Right lobe of liver (tissue), 6 donors: ENCODE measurements at regions not wholly inside any gene's neighbourhood (a gene's known extent, or its start where the extent isn't known, plus 50 kb on each side); places are given as distances from the start of the nearest gene placed in this dataset.
A peak's percentile ranks its signal among the peaks of the same experiment; 100 is the strongest.

ENCODE experiments used
- ATAC-seq, 4 donors: fragments of 200-7000 bp; cut with Tn5 transposase; one replicate each; pipeline ENCODE4 v1.9.1; 2020; ENCODE audit warnings: mild to moderate bottlenecking in 4 of 4, moderate library complexity in 4 of 4
- DNase-seq, 3 donors: peaks; one replicate each; pipeline ENCODE4 v3.0.0-alpha.2; 2020
- H3K27ac ChIP-seq, 3 donors: fragments of 200-600 bp; one replicate each; pipeline ENCODE4 v1.8.0; 2022
- H3K27me3 ChIP-seq, 2 donors: fragments of 200-600 bp; one replicate each; pipeline ENCODE4 v1.8.0; 2022
- H3K36me3 ChIP-seq, 4 donors: fragments of 200-600 bp; sonication (generic) in 1 of 4; one replicate each; pipeline versions ENCODE4 v1.5.1 to v1.8.0; 2017 to 2022; ENCODE audit warnings: control low read depth in 1 of 4
- H3K4me1 ChIP-seq, 4 donors: fragments of 200-600 bp; sonication (generic) in 1 of 4; one replicate each; pipeline versions ENCODE4 v1.5.1 to v1.8.0; 2017 to 2022; ENCODE audit warnings: control low read depth in 1 of 4
- H3K4me3 ChIP-seq, 3 donors: fragments of 200-600 bp; one replicate each; pipeline ENCODE4 v1.8.0; 2022
- H3K9me3 ChIP-seq, 4 donors: fragments of 200-600 bp; sonication (generic) in 1 of 4; one replicate each; pipeline versions ENCODE4 v1.5.1 to v1.8.0; 2017 to 2022; ENCODE audit warnings: control low read depth in 1 of 4
- CTCF ChIP-seq, 4 donors: fragments of 200-600 bp in 3 of 4; fragments of 450-650 bp in 1 of 4; IDR thresholded peaks; one replicate each; pipeline versions ENCODE4 v1.5.1 to v1.8.0; 2016 to 2022; ENCODE audit warnings: antibody characterized with exemption in 4 of 4, mild to moderate bottlenecking in 2 of 4
- POLR2A ChIP-seq: fragments of 450-650 bp; IDR thresholded peaks from one replicate; pipeline ENCODE4 v1.6.1; 2017; ENCODE audit warnings: antibody characterized with exemption, mild to moderate bottlenecking
- WGBS: methylation state at CpG from one replicate; pipeline ENCODE4 v1.1.6; 2018; ENCODE audit warnings: low coverage, low lambda C conversion rate; ENCODE audit not compliant: insufficient coverage; ENCODE audit errors: missing lambda C conversion rate; 5-methylcytosine and 5-hydroxymethylcytosine counted together
- intact Hi-C, 2 donors: fragments of 100-400 bp; cut with DNase I; formaldehyde crosslinking; loops; one replicate each; pipeline versions ENCODE4 v1.11.2 to v1.14.1; 2022
- donor health status: DM: no; HTN: yes; CAD: no.
- donor health status: DM: no; HTN: no; CAD: no.
- donor health status: DM: no; HTN: no; CAD: no.
- donor health status: DM: no; HTN: yes; CAD: no.
- donor health status: DM: no; HTN: yes; CAD: no.

DNA sequence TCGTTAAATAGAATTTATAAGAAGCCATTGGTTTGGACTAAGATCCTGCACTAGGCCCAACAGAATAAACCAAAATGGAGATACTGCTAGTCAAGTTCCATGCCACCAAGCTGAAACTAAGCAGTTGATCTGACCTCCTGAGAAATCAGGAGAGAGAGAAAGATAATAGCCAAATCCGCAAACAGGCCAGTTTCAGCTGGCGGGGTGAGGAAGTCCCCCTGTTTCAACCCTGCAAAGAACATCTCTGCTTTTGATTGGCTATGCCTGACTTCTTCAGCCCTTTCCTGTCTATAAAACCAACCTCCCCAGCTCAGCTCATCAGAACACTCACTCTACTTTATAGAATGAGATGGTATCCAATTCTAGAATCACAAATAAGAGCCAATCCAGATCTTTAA is 543.3 kb upstream of the ID2 start:
- Histone ChIP-seq H3K36me3 (no peaks in the 10 kb centered on the region), H3K9me3 (no peaks in the 10 kb centered on the region), H3K4me1 (peaks cover 0 to 24% (median 5%) of the 10 kb centered on the region in 4 donors), H3K27me3 (no peaks in the 10 kb centered on the region), H3K4me3 (no peak overlapping the region), H3K27ac (peak overlapping the region; percentile 61 to 99 (median 99))
- DNase-seq: no peak
- ATAC-seq: peak; percentile 29 to 44 (median 38)
- WGBS: 71% methylated on average over 3 of the region's 3 CpGs
- intact Hi-C loops: no loop called here
- TF ChIP-seq POLR2A (no peak), CTCF (IDR thresholded peaks at IDR 0.05) (no peak)

DNA sequence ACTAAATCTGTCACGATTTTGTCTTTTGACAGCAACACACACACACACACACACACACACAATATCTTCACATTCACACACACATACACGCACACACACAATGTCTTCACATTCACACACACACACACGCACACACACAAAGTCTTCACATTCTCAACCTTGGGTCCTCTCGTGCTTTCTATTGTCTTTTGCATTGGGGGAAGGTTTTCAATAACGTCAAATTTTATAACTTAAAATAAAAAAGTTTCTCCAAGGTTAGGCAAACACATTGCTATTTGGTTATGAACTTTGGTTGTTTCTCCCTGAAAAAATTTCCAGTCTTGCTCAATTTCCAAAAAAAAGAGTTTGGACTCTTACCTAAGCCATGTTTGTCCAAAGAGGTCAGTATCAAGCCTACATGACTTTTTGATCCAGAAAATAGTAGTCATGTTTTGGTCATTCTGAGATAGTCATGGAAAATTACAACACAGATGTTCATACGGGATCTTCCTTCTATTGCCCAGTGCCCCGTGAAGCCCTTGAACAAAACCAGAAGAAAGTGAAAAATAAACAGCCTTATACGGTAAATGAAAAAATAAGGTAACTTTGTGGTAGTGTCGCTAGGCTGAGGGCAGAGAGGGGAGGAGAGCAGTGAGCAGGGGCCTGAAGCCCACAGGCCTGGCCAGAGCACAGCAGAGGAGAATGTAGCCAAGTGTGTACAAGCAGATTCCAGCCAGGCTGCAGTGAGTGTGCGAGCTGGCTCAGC is 542.8 kb upstream of the ID2 start:
- peak overlapping the region; percentile 90 to 99 (median 99) for H3K27ac ChIP-seq
- H3K36me3 ChIP-seq: no peaks in the 10 kb centered on the region
- H3K27me3 ChIP-seq: no peaks in the 10 kb centered on the region
- H3K4me3 ChIP-seq: peak overlapping the region; percentile 19 to 43 (median 41)
- H3K9me3 ChIP-seq: no peaks in the 10 kb centered on the region
- TF ChIP-seq CTCF (IDR thresholded peaks at IDR 0.05) (no peak), POLR2A (peak; percentile 82)
- 39% methylated on average over 8 of the region's 10 CpGs for WGBS
- ATAC-seq (peak; percentile 73 to 90 (median 83)), DNase-seq (peak; percentile 50 to 77 (median 74))
- intact Hi-C loops: no loop called here
- H3K4me1 ChIP-seq: peaks cover 0 to 24% (median 5%) of the 10 kb centered on the region in 4 donors

- H3K36me3 ChIP-seq: no peaks in the 10 kb centered on the region
These were observed 542.1 kb upstream of the ID2 start for GRCh38 chr2:8139668-8140200.

GRCh38 chr2:8141079-8141707 is 540.7 kb upstream of the ID2 start:
- Histone ChIP-seq H3K4me3 (peak overlapping the region in 1 of 3 donors; percentile 43), H3K4me1 (peaks cover 0 to 38% (median 8%) of the 10 kb centered on the region in 4 donors), H3K9me3 (no peaks in the 10 kb centered on the region), H3K27ac (peak overlapping the region; percentile 90 to 99 (median 99)), H3K27me3 (no peaks in the 10 kb centered on the region), H3K36me3 (no peaks in the 10 kb centered on the region)
- 83% methylated on average over 5 of the region's 5 CpGs for WGBS
- TF ChIP-seq CTCF (IDR thresholded peaks at IDR 0.05) (no peak), POLR2A (no peak)
- ATAC-seq (no peak), DNase-seq (no peak)
- intact Hi-C loops: no loop called here

More at GRCh38 chr2:8139668-8140200, 542.1 kb upstream of the ID2 start:
- TF ChIP-seq POLR2A: no peak
- TF ChIP-seq CTCF (IDR thresholded peaks at IDR 0.05): no peak
- H3K4me1 ChIP-seq: peaks cover 0 to 30% (median 5%) of the 10 kb centered on the region in 4 donors
- no peaks in the 10 kb centered on the region for H3K27me3 ChIP-seq
- H3K27ac ChIP-seq: peak overlapping the region; percentile 90 to 99 (median 99)
- 8% methylated on average over 2 of the region's 2 CpGs for WGBS
- intact Hi-C loops: no loop called here
- DNase-seq (no peak), ATAC-seq (no peak)
- H3K4me3 ChIP-seq: peak overlapping the region; percentile 19 to 43 (median 41)
- H3K9me3 ChIP-seq: no peaks in the 10 kb centered on the region
